GM21825 (cell line): ENCODE measurements at regions not wholly inside any gene's neighbourhood (a gene's known extent, or its start where the extent isn't known, plus 50 kb on each side); places are given as distances from the start of the nearest gene placed in this dataset.

Source experiments
- ATAC-seq: cut with Tn5 transposase; IDR thresholded peaks from one replicate; pipeline ENCODE4 v1.9.1; 2021; ENCODE audit warnings: mild to moderate bottlenecking, moderate library complexity; ENCODE audit not compliant: unreplicated experiment

- ATAC-seq, result no peak
Observed at GRCh38 chr4:117783716-117784115, 250.6 kb upstream of the NDST3 start.

- no peak for ATAC-seq
Observed at GRCh38 chr4:117784266-117784665, 250.0 kb upstream of the NDST3 start.

GRCh38 chr4:117786566-117786965, 247.7 kb upstream of the NDST3 start:
- no peak for ATAC-seq

GRCh38 chr4:117793845-117794480, 240.3 kb upstream of the NDST3 start:
- no peak for ATAC-seq

- ATAC-seq, result no peak
Observed at GRCh38 chr4:117796677-117797076, 237.6 kb upstream of the NDST3 start.

- no peak for ATAC-seq
Observed at GRCh38 chr4:117800636-117801035, 233.7 kb upstream of the NDST3 start.

GRCh38 chr4:117801756-117802155, 232.5 kb upstream of the NDST3 start:
- ATAC-seq, result no peak

GRCh38 chr4:117811731-117812130, 222.6 kb upstream of the NDST3 start:
- no peak for ATAC-seq

GRCh38 chr4:117814277-117815246, 219.7 kb upstream of the NDST3 start:
- ATAC-seq, result no peak

GRCh38 chr4:117817301-117817700, 217.0 kb upstream of the NDST3 start:
- no peak for ATAC-seq

- no peak for ATAC-seq
Observed at GRCh38 chr4:117821834-117822233, 212.5 kb upstream of the NDST3 start.

GRCh38 chr4:117823388-117823787, 210.9 kb upstream of the NDST3 start:
- no peak for ATAC-seq

GRCh38 chr4:117825600-117825999, 208.7 kb upstream of the NDST3 start:
- ATAC-seq, result no peak

- ATAC-seq, result no peak
Observed at GRCh38 chr4:117831060-117831683, 203.1 kb upstream of the NDST3 start.

GRCh38 chr4:117835566-117835965, 198.7 kb upstream of the NDST3 start:
- no peak for ATAC-seq

- no peak for ATAC-seq
Observed at GRCh38 chr4:117844594-117844993, 189.7 kb upstream of the NDST3 start.

- no peak for ATAC-seq
Observed at GRCh38 chr4:117845270-117845669, 189.0 kb upstream of the NDST3 start.

GRCh38 chr4:117847849-117848248, 186.4 kb upstream of the NDST3 start:
- ATAC-seq, result no peak

- no peak for ATAC-seq
Observed at GRCh38 chr4:117868201-117868600, 166.1 kb upstream of the NDST3 start.

- ATAC-seq, result no peak
Observed at GRCh38 chr4:117873779-117874178, 160.5 kb upstream of the NDST3 start.

GRCh38 chr4:117874216-117874615, 160.1 kb upstream of the NDST3 start:
- no peak for ATAC-seq

- no peak for ATAC-seq
Observed at GRCh38 chr4:117889978-117890377, 144.3 kb upstream of the NDST3 start.
